Adrenal gland (tissue), 5 donors: ENCODE measurements at regions not wholly inside any gene's neighbourhood (a gene's known extent, or its start where the extent isn't known, plus 50 kb on each side); places are given as distances from the start of the nearest gene placed in this dataset.

Experiments used
- POLR2A ChIP-seq, 2 donors: fragments of 450-650 bp; IDR thresholded peaks; one replicate each; pipeline ENCODE4 v1.6.1; 2017; ENCODE audit warnings: antibody characterized with exemption in 2 of 2, mild to moderate bottlenecking in 2 of 2, moderate library complexity in 1 of 2
- TF ChIP-seq, protein P1 (sequence below), 6 experiments: fragments of 450-650 bp in 4 of 6; fragments of 200-600 bp in 2 of 6; sonication (generic) in 1 of 6; IDR thresholded peaks; 1 replicate in 5 of 6; 2 replicates in 1 of 6; pipeline versions ENCODE4 v1.5.1 to v1.8.0; 2016 to 2021; ENCODE audit warnings: antibody characterized with exemption in 6 of 6, mild to moderate bottlenecking in 2 of 6, moderate library complexity in 1 of 6
- donor health status: DM: no; HTN: no; CAD: no.

- TF ChIP-seq, protein P1, sequence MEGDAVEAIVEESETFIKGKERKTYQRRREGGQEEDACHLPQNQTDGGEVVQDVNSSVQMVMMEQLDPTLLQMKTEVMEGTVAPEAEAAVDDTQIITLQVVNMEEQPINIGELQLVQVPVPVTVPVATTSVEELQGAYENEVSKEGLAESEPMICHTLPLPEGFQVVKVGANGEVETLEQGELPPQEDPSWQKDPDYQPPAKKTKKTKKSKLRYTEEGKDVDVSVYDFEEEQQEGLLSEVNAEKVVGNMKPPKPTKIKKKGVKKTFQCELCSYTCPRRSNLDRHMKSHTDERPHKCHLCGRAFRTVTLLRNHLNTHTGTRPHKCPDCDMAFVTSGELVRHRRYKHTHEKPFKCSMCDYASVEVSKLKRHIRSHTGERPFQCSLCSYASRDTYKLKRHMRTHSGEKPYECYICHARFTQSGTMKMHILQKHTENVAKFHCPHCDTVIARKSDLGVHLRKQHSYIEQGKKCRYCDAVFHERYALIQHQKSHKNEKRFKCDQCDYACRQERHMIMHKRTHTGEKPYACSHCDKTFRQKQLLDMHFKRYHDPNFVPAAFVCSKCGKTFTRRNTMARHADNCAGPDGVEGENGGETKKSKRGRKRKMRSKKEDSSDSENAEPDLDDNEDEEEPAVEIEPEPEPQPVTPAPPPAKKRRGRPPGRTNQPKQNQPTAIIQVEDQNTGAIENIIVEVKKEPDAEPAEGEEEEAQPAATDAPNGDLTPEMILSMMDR (IDR thresholded peaks at IDR 0.05), result no peak
- no peak for TF ChIP-seq POLR2A (IDR thresholded peaks at IDR 0.05)
Measured at GRCh38 chr15:53360881-53361280, 398.6 kb downstream of the WDR72 start.
